HG03108 (cell line): ENCODE measurements at regions not wholly inside any gene's neighbourhood (a gene's known extent, or its start where the extent isn't known, plus 50 kb on each side); places are given as distances from the start of the nearest gene placed in this dataset.
"Not testable (repeated sequence)": the region's sequence is repeated elsewhere in the genome, so short reads cannot be mapped to it uniquely, and the experiment has no call there.

Experiments
- ATAC-seq: cut with Tn5 transposase; IDR thresholded peaks from one replicate; pipeline ENCODE4 v1.9.1; 2021; ENCODE audit warnings: moderate library complexity; ENCODE audit not compliant: unreplicated experiment

DNA sequence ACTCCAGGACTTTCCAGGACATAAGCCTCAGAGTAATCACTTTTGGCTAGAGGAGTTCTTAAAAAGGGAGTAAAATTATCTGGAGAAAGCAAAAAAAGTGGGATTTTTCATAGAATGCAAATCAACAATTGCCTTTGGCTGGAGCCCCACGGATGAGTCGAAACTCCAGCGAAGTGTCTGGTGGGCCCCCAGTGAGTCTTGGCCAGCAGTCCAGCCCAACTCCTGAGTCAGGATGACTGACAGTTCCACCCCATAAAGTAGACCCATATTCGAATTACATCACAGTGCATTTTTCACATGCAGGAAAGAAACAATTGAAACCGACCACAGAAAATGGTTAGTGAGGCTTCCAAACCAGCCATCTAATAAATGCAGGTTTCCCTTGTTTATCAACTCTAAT lies 265.7 kb downstream of the BCL11B start:
- ATAC-seq, result no peak

- no peak for ATAC-seq
Measured at GRCh38 chr14:99007795-99008194, 264.2 kb downstream of the BCL11B start.

DNA sequence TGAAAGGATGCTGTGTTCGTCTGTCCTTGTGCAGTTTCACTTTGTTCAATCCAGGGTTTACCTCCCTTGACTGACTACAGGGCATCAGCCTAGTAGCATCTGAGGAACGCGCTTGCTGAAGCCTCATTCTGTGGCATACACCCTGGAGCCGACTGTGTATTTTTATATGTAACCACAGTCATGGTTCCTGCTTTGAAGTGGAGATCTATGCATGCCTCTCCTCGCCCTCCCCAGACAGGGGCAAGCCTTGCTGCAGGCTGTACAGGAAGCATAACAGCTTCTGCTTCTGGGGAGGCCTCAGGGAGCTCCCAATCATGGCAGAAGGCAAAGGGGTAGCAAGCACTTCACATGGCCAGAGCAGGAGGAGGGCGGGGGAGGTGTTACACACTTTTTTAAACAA lies 262.1 kb downstream of the BCL11B start:
- no peak for ATAC-seq

DNA sequence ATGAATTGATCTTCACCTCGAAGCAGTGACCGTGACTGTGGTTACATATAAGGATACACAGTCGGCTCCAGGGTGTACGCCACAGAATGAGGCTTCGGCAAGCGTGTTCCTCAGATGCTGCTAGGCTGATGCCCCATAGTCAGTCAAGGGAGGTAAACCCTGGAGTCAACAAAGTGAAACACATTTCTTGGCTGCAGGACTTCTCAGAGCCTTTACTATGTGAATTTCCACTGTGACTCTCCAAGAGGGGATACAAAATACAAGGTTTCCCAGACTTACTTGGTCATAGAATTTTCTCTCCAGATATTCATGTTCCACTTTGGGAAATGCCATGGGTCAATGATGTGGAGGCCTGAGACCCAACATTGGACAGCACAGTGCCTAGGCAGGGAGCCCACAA lies 260.6 kb downstream of the BCL11B start:
- ATAC-seq, result no peak

DNA sequence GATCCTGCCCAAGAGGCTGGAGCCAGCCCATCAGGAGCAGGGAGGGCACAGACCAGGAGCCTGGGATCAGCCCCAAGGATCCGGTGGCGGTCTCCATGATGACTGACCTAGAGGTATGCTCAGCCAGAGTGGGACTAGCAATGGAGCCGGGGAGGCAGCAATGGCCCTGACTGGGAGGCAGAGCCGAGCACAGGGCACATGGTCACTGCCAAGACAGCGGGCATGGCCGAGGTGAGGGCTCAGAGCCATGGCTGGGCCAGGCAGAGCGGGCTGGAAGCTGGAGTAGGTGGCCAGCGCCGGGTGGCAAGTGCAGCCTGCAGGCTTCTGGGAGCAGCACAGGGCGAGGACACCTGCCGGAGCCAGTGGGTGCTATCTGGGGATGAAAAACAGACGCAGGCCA lies 259.3 kb downstream of the BCL11B start:
- ATAC-seq, result no peak

GRCh38 chr14:99015833-99016232 lies 256.2 kb downstream of the BCL11B start:
- ATAC-seq, result no peak

GRCh38 chr14:99023371-99023770 lies 248.6 kb downstream of the BCL11B start:
- no peak for ATAC-seq

DNA sequence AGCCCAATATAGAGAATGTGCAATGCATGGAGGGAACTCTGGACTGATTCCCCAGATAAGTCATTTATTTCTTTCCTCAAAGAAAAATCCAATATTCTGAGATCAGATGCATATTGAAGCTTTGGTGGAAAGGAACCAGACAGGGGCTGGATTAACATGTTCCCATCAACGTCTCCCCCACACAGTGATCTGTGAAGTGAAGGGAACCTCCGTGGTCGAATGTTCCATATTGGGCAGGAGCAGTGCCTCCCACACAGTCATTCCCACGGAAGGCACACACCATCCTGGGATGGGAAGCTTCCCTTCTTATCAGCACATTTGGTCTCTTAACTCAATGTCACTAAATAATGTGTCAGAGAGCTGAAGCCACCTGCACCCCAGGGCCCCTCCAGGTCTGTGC lies 247.1 kb downstream of the BCL11B start:
- no peak for ATAC-seq

- no peak for ATAC-seq
Measured at GRCh38 chr14:99025418-99025817, 246.6 kb downstream of the BCL11B start.

DNA sequence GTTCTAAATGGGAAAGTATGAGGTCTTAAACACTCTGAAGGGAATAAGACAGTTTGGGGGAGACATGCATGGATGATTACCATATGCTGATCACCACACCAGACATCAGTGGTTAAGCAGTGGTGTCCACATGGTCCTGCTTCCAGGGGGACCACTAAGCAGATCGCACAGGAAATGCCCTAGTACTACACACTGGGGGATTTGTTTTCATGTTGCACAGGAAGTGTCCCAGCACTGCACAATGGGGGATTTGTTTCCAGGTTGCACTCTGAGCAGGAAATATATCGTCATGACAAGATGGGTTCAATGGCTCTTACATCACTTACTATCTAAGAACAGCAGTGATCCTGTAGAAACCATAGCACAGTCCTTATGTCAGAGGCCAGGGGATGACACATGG lies 245.5 kb downstream of the BCL11B start:
- ATAC-seq, result no peak

DNA sequence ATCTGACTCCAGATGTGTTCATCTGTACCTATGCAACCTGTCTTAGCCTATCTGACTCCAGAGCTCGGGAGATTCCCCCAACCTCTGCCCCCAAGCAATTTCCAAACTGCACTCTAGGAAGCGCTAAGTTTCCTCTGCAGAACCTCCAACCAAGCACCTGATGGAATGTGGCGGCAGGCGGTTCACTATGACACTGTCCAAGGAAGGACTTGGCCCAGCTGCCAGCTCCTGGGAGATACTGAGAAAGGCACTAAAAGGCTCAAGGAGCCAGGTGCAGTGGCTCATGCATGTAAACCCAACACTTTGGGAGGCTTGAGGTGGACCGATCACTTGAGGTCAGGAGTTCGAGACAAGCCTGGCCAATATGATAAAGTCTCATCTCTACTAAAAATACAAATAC lies 244.0 kb downstream of the BCL11B start:
- ATAC-seq, result no peak

GRCh38 chr14:99028521-99028920 lies 243.5 kb downstream of the BCL11B start:
- ATAC-seq, result no peak

DNA sequence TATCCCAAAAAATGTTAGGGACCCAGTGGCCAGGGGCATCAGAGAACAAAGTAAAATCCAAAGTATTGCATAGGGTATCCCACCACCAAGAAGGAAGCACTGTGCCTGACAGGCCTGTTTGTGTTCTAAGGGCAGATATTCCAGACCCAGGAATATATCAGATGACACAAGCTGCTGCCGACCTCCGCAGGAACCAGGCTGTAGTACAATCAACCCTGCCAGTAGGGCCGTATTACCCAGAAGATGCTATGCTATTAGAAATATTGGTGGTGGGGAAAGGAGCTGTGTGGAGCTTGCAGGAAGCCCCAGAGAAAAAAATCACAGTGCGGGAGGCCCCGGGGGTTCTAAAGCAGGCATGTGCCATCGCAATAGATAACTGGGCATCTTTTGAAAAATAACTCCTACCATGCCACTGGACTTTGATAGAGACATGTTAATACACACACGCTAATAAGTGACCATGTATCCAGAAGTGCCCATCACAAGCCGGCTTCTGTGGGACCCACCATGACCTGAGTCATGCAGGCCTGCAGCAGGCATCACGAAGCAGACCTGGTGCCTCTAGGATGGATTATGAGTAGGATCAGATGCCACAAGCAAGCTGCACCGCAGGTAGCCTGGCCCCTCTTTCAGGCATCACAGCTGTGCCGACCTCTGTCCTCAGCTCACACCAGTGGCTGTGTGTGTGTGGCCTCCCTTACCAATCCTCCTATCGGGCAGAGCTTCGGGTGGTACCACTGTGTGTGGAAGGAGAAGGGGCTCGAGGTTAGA lies 242.7 kb downstream of the BCL11B start:
- no peak for ATAC-seq

- no peak for ATAC-seq
Measured at GRCh38 chr14:99029916-99030305, 242.1 kb downstream of the BCL11B start.

- ATAC-seq, result no peak
Measured at GRCh38 chr14:99030454-99030853, 241.5 kb downstream of the BCL11B start.

GRCh38 chr14:99032759-99033158 lies 239.2 kb downstream of the BCL11B start:
- no peak for ATAC-seq

- ATAC-seq, result no peak
Measured at GRCh38 chr14:99033951-99034350, 238.0 kb downstream of the BCL11B start.

- ATAC-seq, result no peak
Measured at GRCh38 chr14:99034711-99035171, 237.3 kb downstream of the BCL11B start.

DNA sequence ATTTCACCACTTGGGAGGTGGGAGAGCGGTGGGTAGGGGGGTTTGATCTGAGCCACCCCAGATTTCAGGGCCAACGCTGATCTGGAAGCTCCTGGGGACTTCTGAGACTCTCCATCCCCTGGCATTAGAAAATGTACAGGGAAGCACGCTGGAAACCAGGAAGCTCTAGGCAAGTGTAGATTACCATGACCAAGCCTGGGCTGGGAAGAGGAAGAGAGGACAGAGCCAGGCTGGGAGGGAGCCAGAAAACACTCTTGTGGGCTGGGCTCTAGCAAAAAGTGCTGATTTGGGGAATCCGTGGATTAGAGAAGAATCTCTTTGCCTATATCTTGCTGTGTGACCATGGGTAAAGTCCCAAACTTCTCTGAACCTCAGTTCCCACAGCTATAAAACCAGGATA lies 236.7 kb downstream of the BCL11B start:
- ATAC-seq, result no peak

DNA sequence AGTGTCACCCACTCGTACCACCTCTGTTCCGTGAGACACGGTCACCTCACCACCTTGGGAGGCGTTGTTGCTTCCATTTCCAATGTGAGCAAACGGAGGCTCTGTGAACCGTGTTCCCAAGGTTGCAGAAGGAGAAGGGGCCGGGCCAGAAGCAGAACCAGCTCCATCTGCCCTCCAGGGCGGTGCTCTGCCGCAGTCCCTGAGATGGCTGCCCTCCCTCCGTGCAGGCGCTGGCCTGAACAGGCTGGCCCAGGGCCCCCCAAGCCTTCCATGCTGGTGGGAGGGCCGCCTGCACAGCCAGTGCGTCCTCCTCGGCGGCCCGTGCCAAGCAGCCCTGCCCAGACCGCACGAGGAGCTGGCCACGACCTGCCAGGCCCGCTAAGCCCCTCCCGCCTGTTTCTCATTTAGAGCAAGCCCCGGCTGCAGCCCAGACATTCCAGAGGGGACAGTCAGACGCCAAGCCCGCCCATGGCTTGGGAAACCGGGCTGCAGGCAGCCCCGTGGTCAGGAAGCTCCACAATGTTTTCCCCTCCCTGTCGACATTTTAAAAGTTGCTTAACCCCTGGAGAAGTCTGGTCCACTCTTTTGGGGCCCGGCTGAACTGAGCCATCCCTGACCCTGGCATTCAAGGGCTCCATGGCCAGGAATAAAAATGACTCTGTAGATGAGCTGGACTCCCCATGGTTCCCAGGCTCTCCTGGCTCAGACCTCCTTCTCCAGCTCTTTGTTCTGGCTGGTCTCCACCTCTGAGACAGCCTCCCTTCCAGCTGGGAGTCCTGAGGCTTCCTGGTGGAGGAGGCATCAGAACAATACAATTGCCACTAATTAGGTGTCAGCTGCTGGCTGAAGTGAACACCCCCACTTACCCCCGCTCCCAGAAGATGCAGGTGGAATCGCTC lies 236.0 kb downstream of the BCL11B start:
- no peak for ATAC-seq

DNA sequence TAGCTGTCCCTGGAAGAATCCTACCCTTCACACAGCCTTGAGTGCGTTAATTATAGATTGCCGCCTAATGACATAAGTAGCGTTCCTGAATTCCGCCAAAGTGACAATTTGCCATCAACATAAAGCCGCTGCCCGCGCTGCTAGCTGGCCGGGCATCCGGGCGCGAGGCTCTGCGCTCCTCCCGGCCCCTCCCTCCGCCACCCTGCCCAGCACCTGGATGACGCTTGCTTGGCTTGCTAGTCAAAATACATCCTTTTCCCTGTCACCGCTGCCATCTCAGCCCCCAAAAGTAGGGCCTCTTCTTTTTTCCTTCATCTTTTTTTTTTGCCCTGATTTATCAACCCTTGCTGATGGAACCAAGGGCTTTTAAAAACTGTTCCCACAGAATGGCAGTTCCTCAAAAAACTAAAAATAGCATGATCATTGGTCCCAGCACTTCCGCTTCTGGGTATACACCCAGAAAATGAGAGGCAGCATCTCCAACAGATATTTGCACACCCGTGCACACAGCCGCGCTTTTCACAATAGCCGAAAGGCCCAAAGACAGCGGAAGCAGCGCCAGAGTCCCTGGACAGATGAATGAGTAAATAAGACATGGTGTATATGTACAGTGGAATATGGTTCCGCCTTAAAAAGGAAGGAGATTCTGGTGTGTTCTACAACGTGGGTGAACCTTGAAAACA lies 235.2 kb downstream of the BCL11B start:
- no peak for ATAC-seq

- not testable (repeated sequence) for ATAC-seq
Measured at GRCh38 chr14:99037326-99037725, 234.7 kb downstream of the BCL11B start.
